Neural progenitor cell (in vitro differentiated cells): ENCODE measurements at regions not wholly inside any gene's neighbourhood (a gene's known extent, or its start where the extent isn't known, plus 50 kb on each side); places are given as distances from the start of the nearest gene placed in this dataset.

Source experiments
- CTCF ChIP-seq: fragments of 200-600 bp; sonication (generic); IDR thresholded peaks from 2 replicates; pipeline ENCODE4 v1.5.1; 2017; ENCODE audit warnings: antibody characterized with exemption, mild to moderate bottlenecking
- EZH2 ChIP-seq: fragments of 200-600 bp; sonication (generic); IDR thresholded peaks from 2 replicates; pipeline ENCODE4 v1.6.1; 2017; ENCODE audit warnings: antibody characterized with exemption, mild to moderate bottlenecking, moderate library complexity

GRCh38 chr6:102895683-102896082 is 1502.2 kb downstream of the GRIK2 start:
- no peak for TF ChIP-seq CTCF
- no peak for TF ChIP-seq EZH2
